ENCODE measurements at regions not wholly inside any gene's neighbourhood (a gene's known extent, or its start where the extent isn't known, plus 50 kb on each side); places are given as distances from the start of the nearest gene placed in this dataset.

- Mint-ChIP-seq H3K4me1 (no peaks in the 10 kb centered on the region), H3K4me3 (no peak overlapping the region), H3K9me3 (no peaks in the 10 kb centered on the region), H3K36me3 (no peaks in the 10 kb centered on the region), H3K27ac (no peak overlapping the region), H3K27me3 (peaks cover 7 to 11% of the 10 kb centered on the region in 2 donors)
- H3K4me1 ChIP-seq (ENCODE audit: insufficient read depth, low read length) = no peaks in the 10 kb centered on the region
- intact Hi-C loops (cut with micrococcal nuclease) = no loop called here
- POLR2A ChIA-PET (ENCODE audit: partially characterized antibody) = no interaction called here
- no peak overlapping the region for H3K4me3 ChIP-seq (ENCODE audit: low read length in 2 of 2)
- no peaks in the 10 kb centered on the region for H3K27me3 ChIP-seq (ENCODE audit: insufficient read depth, low read length)
- H3K36me3 ChIP-seq (ENCODE audit: insufficient read depth, low read length) = no peaks in the 10 kb centered on the region
- no peak overlapping the region for H3K27ac ChIP-seq (ENCODE audit: low read depth, low read length)
- DNase-seq = no peak
- CTCF ChIA-PET (ENCODE audit: partially characterized antibody) = no interaction called here
- no peaks in the 10 kb centered on the region for H3K9me3 ChIP-seq (ENCODE audit: control insufficient read depth in 1 of 2, low read length in 2 of 2)
Measured at GRCh38 chr11:76256448-76256847, 50.1 kb upstream of the WNT11 start.

All from CD4-positive, alpha-beta memory T cell (primary cell).